ENCODE measurements at regions not wholly inside any gene's neighbourhood (a gene's known extent, or its start where the extent isn't known, plus 50 kb on each side); places are given as distances from the start of the nearest gene placed in this dataset.

- H3K4me3 ChIP-seq (ENCODE audit: low read length), result no peak overlapping the region
- TF ChIP-seq CTCF (conservative IDR thresholded peaks at IDR 0.05; ENCODE audit: low read depth, low read length), result no peak
- DNase-seq (ENCODE audit: low read depth), result no peak
Observed at GRCh38 chr11:119985551-119985950, 152.4 kb downstream of the TRIM29 start.

- no peak for TF ChIP-seq CTCF (conservative IDR thresholded peaks at IDR 0.05; ENCODE audit: low read depth, low read length)
- no peak for DNase-seq (ENCODE audit: low read depth)
Observed at GRCh38 chr11:119983816-119984215, 154.1 kb downstream of the TRIM29 start.

GRCh38 chr11:119983240-119983732, 154.6 kb downstream of the TRIM29 start:
- H3K4me3 ChIP-seq (ENCODE audit: low read length), result no peak overlapping the region
- no peak for DNase-seq (ENCODE audit: low read depth)
- no peak for TF ChIP-seq CTCF (conservative IDR thresholded peaks at IDR 0.05; ENCODE audit: low read depth, low read length)

More at GRCh38 chr11:119983816-119984215, 154.1 kb downstream of the TRIM29 start:
- no peak overlapping the region for H3K4me3 ChIP-seq (ENCODE audit: low read length)

- DNase-seq (ENCODE audit: low read depth), result no peak
- no peak for TF ChIP-seq CTCF (conservative IDR thresholded peaks at IDR 0.05; ENCODE audit: low read depth, low read length)
- no peak overlapping the region for H3K4me3 ChIP-seq (ENCODE audit: low read length)
Observed at GRCh38 chr11:119982517-119983239, 155.2 kb downstream of the TRIM29 start.

GRCh38 chr11:119980431-119980830, 157.5 kb downstream of the TRIM29 start:
- no peak for DNase-seq (ENCODE audit: low read depth)
- H3K4me3 ChIP-seq (ENCODE audit: low read length), result no peak overlapping the region
- no peak for TF ChIP-seq CTCF (conservative IDR thresholded peaks at IDR 0.05; ENCODE audit: low read depth, low read length)

GRCh38 chr11:119979701-119980100, 158.2 kb downstream of the TRIM29 start:
- no peak for TF ChIP-seq CTCF (conservative IDR thresholded peaks at IDR 0.05; ENCODE audit: low read depth, low read length)
- no peak for DNase-seq (ENCODE audit: low read depth)
- no peak overlapping the region for H3K4me3 ChIP-seq (ENCODE audit: low read length)

GRCh38 chr11:119978696-119979095, 159.2 kb downstream of the TRIM29 start:
- TF ChIP-seq CTCF (conservative IDR thresholded peaks at IDR 0.05; ENCODE audit: low read depth, low read length), result no peak
- H3K4me3 ChIP-seq (ENCODE audit: low read length), result no peak overlapping the region
- DNase-seq (ENCODE audit: low read depth), result no peak

Measured in retinal pigment epithelial cell (primary cell).